Panc1 (cell line): ENCODE measurements at regions not wholly inside any gene's neighbourhood (a gene's known extent, or its start where the extent isn't known, plus 50 kb on each side); places are given as distances from the start of the nearest gene placed in this dataset.

Experiments
- ATAC-seq: fragments of 200-7000 bp; cut with Tn5 transposase; 2 replicates; pipeline ENCODE4 v1.9.1; 2020; ENCODE audit warnings: mild to moderate bottlenecking, moderate library complexity
- BruUV-seq: library from RNA; stranded (reverse); fragments of 400-500 nt; replicated peaks from 2 replicates; lab custom pipeline; 2021; lab: Mats Ljungman, UMichigan
- CTCF ChIA-PET: fragments of 300-600 bp; sonication (Branson Sonifier 250); formaldehyde crosslinking; loops from one replicate; lab custom pipeline; 2022; ENCODE audit warnings: antibody characterized with exemption; lab: Charles Lee
- POLR2A ChIA-PET: fragments of 300-600 bp; sonication (Branson Sonifier 250); formaldehyde crosslinking; loops from one replicate; lab custom pipeline; 2022; ENCODE audit warnings: antibody characterized with exemption; lab: Charles Lee
- DNase-seq: peaks from one replicate; pipeline ENCODE4 v3.0.0-alpha.2; 2010; ENCODE audit warnings: low read depth, low spot score
- H3K27ac ChIP-seq: 2 replicates; pipeline ENCODE4 v1.5.1; 2011; ENCODE audit warnings: mild to moderate bottlenecking, low read length, inconsistent platforms
- H3K27me3 ChIP-seq: fragments of 200-500 bp; sonication (Bioruptor generic); 2 replicates; pipeline ENCODE4 v1.6.0; 2014; ENCODE audit warnings: low read length, inconsistent platforms; ENCODE audit not compliant: control insufficient read depth, insufficient read depth
- H3K36me3 ChIP-seq: fragments of 200-500 bp; sonication (Bioruptor generic); 2 replicates; pipeline ENCODE4 v1.5.1; 2014; ENCODE audit warnings: inconsistent platforms, mild to moderate bottlenecking, low read length, moderate library complexity; ENCODE audit not compliant: control insufficient read depth, insufficient read depth
- H3K4me1 ChIP-seq: 2 replicates; pipeline ENCODE4 v1.5.1; 2011; ENCODE audit warnings: inconsistent platforms, mild to moderate bottlenecking, low read length, moderate library complexity; ENCODE audit not compliant: control insufficient read depth, insufficient read depth
- H3K4me3 ChIP-seq, 2 experiments: 2 replicates each; pipeline ENCODE4 v1.5.1; 2011 to 2012; ENCODE audit warnings: low read depth in 2 of 2, low read length in 2 of 2, mild to moderate bottlenecking in 2 of 2, inconsistent platforms in 1 of 2, moderate library complexity in 1 of 2
- H3K9me3 ChIP-seq: fragments of 200-500 bp; sonication (Bioruptor generic); 2 replicates; pipeline ENCODE4 v1.5.1; 2014; ENCODE audit warnings: low read depth, mild to moderate bottlenecking, inconsistent platforms, low read length, moderate library complexity; ENCODE audit not compliant: control insufficient read depth, insufficient read depth
- POLR2AphosphoS5 ChIP-seq: IDR thresholded peaks from 2 replicates; pipeline ENCODE4 v1.6.1; 2012; ENCODE audit warnings: mild to moderate bottlenecking, low read depth, low read length, moderate library complexity
- SIN3A ChIP-seq: IDR thresholded peaks from 2 replicates; pipeline ENCODE4 v1.6.1; 2012; ENCODE audit warnings: low read depth, mild to moderate bottlenecking, low read length, moderate library complexity, borderline replicate concordance; ENCODE audit not compliant: insufficient read depth
- TCF7L2 ChIP-seq: IDR thresholded peaks from 2 replicates; pipeline ENCODE4 v1.6.1; 2011; ENCODE audit warnings: mild to moderate bottlenecking, low read depth, low read length, inconsistent platforms
- in situ Hi-C: cut with HindIII; loops from 2 replicates; pipeline ENCODE4 v1.10.0; 2016; ENCODE audit warnings: low sequenced_read_pairs, low pct_unique_long_range_greater_than_20kb
- intact Hi-C: fragments of 100-400 bp; cut with micrococcal nuclease; formaldehyde crosslinking; loops from one replicate; pipeline ENCODE4 v1.10.0; 2022; ENCODE audit not compliant: unreplicated experiment
- TF ChIP-seq, protein P1 (sequence below): fragments of 450-650 bp; IDR thresholded peaks from 2 replicates; pipeline ENCODE4 v1.5.1; 2017; ENCODE audit warnings: mild to moderate bottlenecking
- TF ChIP-seq, protein P2 (sequence below), 2 experiments: IDR thresholded peaks; 2 replicates each; pipeline ENCODE4 v1.6.1; 2011 to 2012; ENCODE audit warnings: low read depth in 2 of 2, control low read depth in 1 of 2, low read length in 1 of 2, mild to moderate bottlenecking in 1 of 2, moderate library complexity in 1 of 2; ENCODE audit not compliant: insufficient read depth in 1 of 2

DNA sequence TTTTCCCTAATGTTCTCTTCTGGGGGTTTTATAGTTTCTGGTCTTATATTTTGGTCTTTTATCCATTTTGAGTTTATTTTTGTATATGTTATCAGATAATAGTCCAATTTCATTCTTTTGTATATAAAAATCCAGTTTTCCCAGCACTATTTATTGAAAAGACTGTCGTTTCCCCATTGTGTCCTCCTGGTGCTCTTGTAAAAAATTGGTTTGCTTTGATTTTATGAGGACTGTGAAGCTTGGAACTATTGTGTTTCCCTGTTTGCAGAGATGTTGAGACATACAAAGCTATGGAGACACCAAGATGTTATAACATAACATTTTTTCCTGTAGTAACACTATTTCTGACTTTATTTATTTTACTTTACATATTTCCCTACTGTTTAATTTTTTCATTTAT, 163.3 kb upstream of the TUT7 start:
- ATAC-seq, result no peak
- no peaks in the 10 kb centered on the region for H3K27me3 ChIP-seq

DNA sequence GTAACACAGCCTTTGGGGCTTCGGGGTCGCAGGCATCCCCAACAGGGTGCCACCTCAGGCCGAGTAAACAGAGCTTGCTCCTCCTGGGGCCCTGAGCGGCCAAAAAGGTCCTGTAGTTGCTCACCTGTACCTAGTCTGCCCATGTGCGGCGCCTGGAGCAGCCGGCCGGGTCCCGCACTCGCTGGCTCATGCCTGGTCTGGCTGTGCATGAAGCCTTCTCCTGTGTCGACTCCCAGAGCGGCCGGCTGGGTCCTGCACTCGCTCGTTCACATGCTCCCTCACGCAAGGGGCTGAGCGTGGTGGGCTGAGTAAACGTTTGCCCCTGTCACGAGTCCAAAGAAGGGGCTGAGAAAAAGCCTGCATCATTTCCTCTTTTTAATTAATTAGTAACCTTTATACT, 162.4 kb upstream of the TUT7 start:
- no peak for DNase-seq
- Histone ChIP-seq H3K9me3 (no peaks in the 10 kb centered on the region), H3K4me3 (no peak overlapping the region), H3K27ac (no peak overlapping the region), H3K36me3 (no peaks in the 10 kb centered on the region), H3K27me3 (no peaks in the 10 kb centered on the region), H3K4me1 (no peaks in the 10 kb centered on the region)
- ChIA-PET CTCF (no interaction called here), POLR2A (no interaction called here)
- intact Hi-C loops, result no loop called here
- no TSS peak for BruUV-seq
- in situ Hi-C loops, result no loop called here
- TF ChIP-seq, protein P1, sequence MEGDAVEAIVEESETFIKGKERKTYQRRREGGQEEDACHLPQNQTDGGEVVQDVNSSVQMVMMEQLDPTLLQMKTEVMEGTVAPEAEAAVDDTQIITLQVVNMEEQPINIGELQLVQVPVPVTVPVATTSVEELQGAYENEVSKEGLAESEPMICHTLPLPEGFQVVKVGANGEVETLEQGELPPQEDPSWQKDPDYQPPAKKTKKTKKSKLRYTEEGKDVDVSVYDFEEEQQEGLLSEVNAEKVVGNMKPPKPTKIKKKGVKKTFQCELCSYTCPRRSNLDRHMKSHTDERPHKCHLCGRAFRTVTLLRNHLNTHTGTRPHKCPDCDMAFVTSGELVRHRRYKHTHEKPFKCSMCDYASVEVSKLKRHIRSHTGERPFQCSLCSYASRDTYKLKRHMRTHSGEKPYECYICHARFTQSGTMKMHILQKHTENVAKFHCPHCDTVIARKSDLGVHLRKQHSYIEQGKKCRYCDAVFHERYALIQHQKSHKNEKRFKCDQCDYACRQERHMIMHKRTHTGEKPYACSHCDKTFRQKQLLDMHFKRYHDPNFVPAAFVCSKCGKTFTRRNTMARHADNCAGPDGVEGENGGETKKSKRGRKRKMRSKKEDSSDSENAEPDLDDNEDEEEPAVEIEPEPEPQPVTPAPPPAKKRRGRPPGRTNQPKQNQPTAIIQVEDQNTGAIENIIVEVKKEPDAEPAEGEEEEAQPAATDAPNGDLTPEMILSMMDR, result no peak
- TF ChIP-seq TCF7L2, result no peak
- TF ChIP-seq, protein P2, sequence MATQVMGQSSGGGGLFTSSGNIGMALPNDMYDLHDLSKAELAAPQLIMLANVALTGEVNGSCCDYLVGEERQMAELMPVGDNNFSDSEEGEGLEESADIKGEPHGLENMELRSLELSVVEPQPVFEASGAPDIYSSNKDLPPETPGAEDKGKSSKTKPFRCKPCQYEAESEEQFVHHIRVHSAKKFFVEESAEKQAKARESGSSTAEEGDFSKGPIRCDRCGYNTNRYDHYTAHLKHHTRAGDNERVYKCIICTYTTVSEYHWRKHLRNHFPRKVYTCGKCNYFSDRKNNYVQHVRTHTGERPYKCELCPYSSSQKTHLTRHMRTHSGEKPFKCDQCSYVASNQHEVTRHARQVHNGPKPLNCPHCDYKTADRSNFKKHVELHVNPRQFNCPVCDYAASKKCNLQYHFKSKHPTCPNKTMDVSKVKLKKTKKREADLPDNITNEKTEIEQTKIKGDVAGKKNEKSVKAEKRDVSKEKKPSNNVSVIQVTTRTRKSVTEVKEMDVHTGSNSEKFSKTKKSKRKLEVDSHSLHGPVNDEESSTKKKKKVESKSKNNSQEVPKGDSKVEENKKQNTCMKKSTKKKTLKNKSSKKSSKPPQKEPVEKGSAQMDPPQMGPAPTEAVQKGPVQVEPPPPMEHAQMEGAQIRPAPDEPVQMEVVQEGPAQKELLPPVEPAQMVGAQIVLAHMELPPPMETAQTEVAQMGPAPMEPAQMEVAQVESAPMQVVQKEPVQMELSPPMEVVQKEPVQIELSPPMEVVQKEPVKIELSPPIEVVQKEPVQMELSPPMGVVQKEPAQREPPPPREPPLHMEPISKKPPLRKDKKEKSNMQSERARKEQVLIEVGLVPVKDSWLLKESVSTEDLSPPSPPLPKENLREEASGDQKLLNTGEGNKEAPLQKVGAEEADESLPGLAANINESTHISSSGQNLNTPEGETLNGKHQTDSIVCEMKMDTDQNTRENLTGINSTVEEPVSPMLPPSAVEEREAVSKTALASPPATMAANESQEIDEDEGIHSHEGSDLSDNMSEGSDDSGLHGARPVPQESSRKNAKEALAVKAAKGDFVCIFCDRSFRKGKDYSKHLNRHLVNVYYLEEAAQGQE (IDR thresholded peaks at IDR 0.05; ENCODE audit: insufficient read depth in 1 of 2, low read depth in 2 of 2, low read length in 1 of 2), result no peak
- no peak for TF ChIP-seq POLR2AphosphoS5
- no peak for TF ChIP-seq SIN3A
- ATAC-seq, result no peak

More for the DNA sequence above, 163.3 kb upstream of the TUT7 start:
- no peak for DNase-seq
- Histone ChIP-seq H3K9me3 (no peaks in the 10 kb centered on the region), H3K4me1 (no peaks in the 10 kb centered on the region), H3K36me3 (no peaks in the 10 kb centered on the region), H3K4me3 (no peak overlapping the region), H3K27ac (no peak overlapping the region)
- TF ChIP-seq POLR2AphosphoS5 (no peak), SIN3A (no peak), TCF7L2 (no peak)
- TF ChIP-seq, protein P2 (IDR thresholded peaks at IDR 0.05; ENCODE audit: insufficient read depth in 1 of 2, low read depth in 2 of 2, low read length in 1 of 2), result no peak
- TF ChIP-seq, protein P1, result no peak
- ChIA-PET POLR2A (no interaction called here), CTCF (no interaction called here)
- BruUV-seq, result no TSS peak
- intact Hi-C loops (no loop called here), in situ Hi-C loops (no loop called here)
